Psoas muscle (tissue), 7 donors: ENCODE measurements at regions not wholly inside any gene's neighbourhood (a gene's known extent, or its start where the extent isn't known, plus 50 kb on each side); places are given as distances from the start of the nearest gene placed in this dataset.

ENCODE experiments used
- ATAC-seq, 4 donors: fragments of 200-7000 bp; cut with Tn5 transposase; one replicate each; pipeline ENCODE4 v1.9.1; 2020; ENCODE audit warnings: moderate library complexity in 3 of 4, mild to moderate bottlenecking in 2 of 4
- DNase-seq, 2 donors: peaks; one replicate each; pipeline ENCODE4 v3.0.0-alpha.2; 2020
- H3K27ac ChIP-seq: fragments of 200-600 bp; one replicate; pipeline ENCODE4 v1.8.0; 2022
- H3K27me3 ChIP-seq, 3 donors: fragments of 200-600 bp in 1 of 3; one replicate each; pipeline versions ENCODE4 v1.6.1 to v1.8.0; 2013 to 2022; ENCODE audit warnings: low read length in 2 of 3, mild to moderate bottlenecking in 2 of 3, moderate library complexity in 1 of 3; ENCODE audit not compliant: insufficient read depth in 3 of 3
- H3K36me3 ChIP-seq, 2 donors: fragments of 200-600 bp in 1 of 2; one replicate each; pipeline versions ENCODE4 v1.6.1 to v1.8.0; 2013 to 2022; ENCODE audit warnings: low read depth in 1 of 2, mild to moderate bottlenecking in 1 of 2, moderate library complexity in 1 of 2; ENCODE audit not compliant: insufficient read depth in 1 of 2
- H3K4me1 ChIP-seq: fragments of 200-600 bp; one replicate; pipeline ENCODE4 v1.8.0; 2022
- H3K4me3 ChIP-seq: fragments of 200-600 bp; one replicate; pipeline ENCODE4 v1.8.0; 2022; ENCODE audit warnings: mild to moderate bottlenecking
- H3K9me3 ChIP-seq: fragments of 200-600 bp; one replicate; pipeline ENCODE4 v1.8.0; 2022
- CTCF ChIP-seq: fragments of 200-600 bp; IDR thresholded peaks from one replicate; pipeline ENCODE4 v1.8.0; 2022; ENCODE audit warnings: antibody characterized with exemption
- WGBS, 3 donors: extraction: QIAGEN DNeasy Blood & Tissue Kit; methylation state at CpG; one replicate each; pipeline versions ENCODE4 v1.1.6 to v1.1.7; 2013; 5-methylcytosine and 5-hydroxymethylcytosine counted together
- intact Hi-C, 2 donors: fragments of 100-400 bp; cut with DNase I; formaldehyde crosslinking; loops; one replicate each; pipeline versions ENCODE4 v1.11.0 to v1.14.2; 2022
- donor health status: healthy with polysubstance abuse.
- donor health status: DM: no; HTN: no; CAD: no; lungs with moderate emphysema.
- donor health status: Bipolar disorder and iron deficiency.
- donor health status: healthy.
- donor health status: DM: yes; HTN: yes; CAD: no.
- donor health status: DM: no; HTN: no; CAD: no.
- donor health status: DM: yes; HTN: yes; CAD: no.

DNA sequence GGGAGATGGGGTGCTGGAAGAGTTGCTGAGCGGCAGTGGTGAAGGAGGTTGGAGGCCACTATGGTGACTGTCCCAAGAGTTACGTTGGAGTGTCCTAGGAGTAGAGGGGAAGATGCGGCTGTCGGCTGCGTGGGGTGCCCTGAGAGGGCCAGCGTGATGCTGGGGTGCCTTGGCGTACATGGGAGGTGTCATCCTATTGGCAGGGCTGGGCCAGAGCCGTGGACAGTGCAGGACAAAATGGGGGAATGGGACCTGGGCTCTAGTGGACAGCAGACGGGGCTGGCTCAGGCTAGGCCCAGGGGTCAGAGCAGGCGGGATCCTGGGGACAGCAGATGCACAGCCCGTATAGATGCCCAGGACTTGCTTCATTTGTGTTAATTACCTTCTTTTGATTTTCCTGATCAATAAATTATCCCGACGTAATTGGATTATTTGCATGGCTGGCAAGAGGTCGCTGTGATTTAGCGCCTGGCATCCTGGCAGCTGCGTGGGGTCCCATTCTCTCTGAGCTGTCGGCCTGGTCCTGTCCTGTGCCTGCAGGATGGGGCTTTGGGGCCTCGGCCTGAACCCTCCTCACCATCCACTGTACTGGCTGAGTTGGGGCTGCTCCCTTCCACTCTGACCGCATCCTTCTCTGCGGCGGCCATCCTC is 203.9 kb upstream of the C14orf180 start:
- Histone ChIP-seq H3K9me3 (no peaks in the 10 kb centered on the region), H3K4me1 (no peaks in the 10 kb centered on the region), H3K4me3 (no peak overlapping the region), H3K27me3 (peaks cover 0 to 25% (median 6%) of the 10 kb centered on the region in 3 donors), H3K27ac (no peak overlapping the region), H3K36me3 (no peaks in the 10 kb centered on the region)
- TF ChIP-seq CTCF: no peak
- 87 to 92% (median 88%) methylated on average over 21 of the region's 21 CpGs for WGBS, 3 donors
- DNase-seq (peak in 1 of 2 donors; percentile 17), ATAC-seq (no peak)
- intact Hi-C loops: no loop called here

GRCh38 chr14:104376202-104377140 is 203.1 kb upstream of the C14orf180 start:
- no peak for ATAC-seq
- intact Hi-C loops: no loop called here
- TF ChIP-seq CTCF: no peak
- Histone ChIP-seq H3K27ac (no peak overlapping the region), H3K9me3 (peaks cover 6% of the 10 kb centered on the region), H3K4me1 (no peaks in the 10 kb centered on the region), H3K36me3 (no peaks in the 10 kb centered on the region), H3K4me3 (no peak overlapping the region), H3K27me3 (peaks cover 0 to 20% (median 3%) of the 10 kb centered on the region in 3 donors)
- WGBS, 3 donors: 76 to 81% (median 79%) methylated on average over 31 of the region's 31 CpGs
- DNase-seq: peak in 1 of 2 donors; percentile 28

GRCh38 chr14:104377256-104377655 is 202.3 kb upstream of the C14orf180 start:
- 88 to 93% (median 88%) methylated on average over 10 of the region's 10 CpGs for WGBS, 3 donors
- DNase-seq: peak in 1 of 2 donors; percentile 24
- Histone ChIP-seq H3K9me3 (peaks cover 6% of the 10 kb centered on the region), H3K27me3 (peaks cover 0 to 22% (median 3%) of the 10 kb centered on the region in 3 donors), H3K27ac (no peak overlapping the region), H3K36me3 (no peaks in the 10 kb centered on the region), H3K4me3 (no peak overlapping the region), H3K4me1 (no peaks in the 10 kb centered on the region)
- TF ChIP-seq CTCF: no peak
- intact Hi-C loops: no loop called here
- ATAC-seq: no peak

- ATAC-seq (no peak), DNase-seq (peak in 1 of 2 donors; percentile 27)
- Histone ChIP-seq H3K4me3 (no peak overlapping the region), H3K9me3 (peaks cover 6% of the 10 kb centered on the region), H3K36me3 (no peaks in the 10 kb centered on the region), H3K27ac (no peak overlapping the region), H3K27me3 (peaks cover 0 to 21% (median 6%) of the 10 kb centered on the region in 3 donors), H3K4me1 (no peaks in the 10 kb centered on the region)
- TF ChIP-seq CTCF: no peak
- WGBS, 3 donors: 63 to 64% (median 63%) methylated on average over 7 of the region's 7 CpGs
- intact Hi-C loops: no loop called here
These were observed 200.9 kb upstream of the C14orf180 start for GRCh38 chr14:104378698-104379113.
